HCT116 (cell line): ENCODE measurements at regions not wholly inside any gene's neighbourhood (a gene's known extent, or its start where the extent isn't known, plus 50 kb on each side); places are given as distances from the start of the nearest gene placed in this dataset.
"Not testable (repeated sequence)": the region's sequence is repeated elsewhere in the genome, so short reads cannot be mapped to it uniquely, and the experiment has no call there.

ENCODE experiments used
- TCF7L2 ChIP-seq: IDR thresholded peaks from 2 replicates; pipeline ENCODE4 v1.7.0; 2011; ENCODE audit warnings: borderline replicate concordance, inconsistent platforms; ENCODE audit not compliant: insufficient read depth, insufficient read length; ENCODE audit errors: extremely low read depth
- TF ChIP-seq, protein P1 (sequence below), 3 experiments: fragments of 200-600 bp in 1 of 3; sonication (generic) in 1 of 3; IDR thresholded peaks in 2 of 3; conservative IDR thresholded peaks in 1 of 3; 2 replicates each; pipeline ENCODE4 v1.5.1; 2012 to 2017; ENCODE audit warnings: low read depth in 2 of 3, low read length in 2 of 3, antibody characterized with exemption in 1 of 3, borderline replicate concordance in 1 of 3, control low read depth in 1 of 3, mild to moderate bottlenecking in 1 of 3, mixed read lengths in 1 of 3, mixed run types in 1 of 3, moderate library complexity in 1 of 3; ENCODE audit not compliant: insufficient read depth in 1 of 3

DNA sequence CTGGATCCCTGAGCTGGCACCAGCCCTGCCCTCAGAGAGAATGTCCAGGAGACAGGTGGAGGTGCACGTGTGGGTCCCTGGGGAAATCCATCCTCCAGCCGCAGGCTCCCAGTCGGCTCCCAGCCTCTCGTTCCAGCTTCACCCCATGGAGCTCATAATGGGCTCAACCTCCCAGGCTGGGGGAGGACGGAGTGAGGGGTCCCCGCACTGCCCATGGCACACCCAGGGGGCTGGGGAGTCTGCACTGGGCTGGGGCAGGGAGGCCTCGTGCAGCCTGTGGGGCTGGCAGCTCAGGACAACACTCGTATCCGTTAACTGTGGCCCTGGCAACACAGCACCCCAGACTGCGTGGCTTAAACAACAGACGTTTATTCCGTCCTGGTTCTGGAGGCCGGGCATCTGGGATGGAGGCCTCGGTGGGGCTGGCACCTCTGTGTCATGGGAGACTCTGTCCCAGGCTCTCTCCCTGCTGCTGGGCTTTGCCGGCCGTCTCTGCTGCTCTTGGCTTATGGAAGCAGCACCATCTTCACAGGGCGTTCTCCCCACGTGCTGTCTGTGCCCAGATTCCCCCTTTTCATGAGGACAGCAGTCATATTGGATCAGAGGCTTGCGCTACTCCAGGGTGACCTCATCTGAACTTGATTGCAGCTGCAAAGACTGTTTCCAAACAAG lies 223.6 kb downstream of the TMEM121 start:
- TF ChIP-seq TCF7L2 = not testable (repeated sequence)
- TF ChIP-seq, protein P1, sequence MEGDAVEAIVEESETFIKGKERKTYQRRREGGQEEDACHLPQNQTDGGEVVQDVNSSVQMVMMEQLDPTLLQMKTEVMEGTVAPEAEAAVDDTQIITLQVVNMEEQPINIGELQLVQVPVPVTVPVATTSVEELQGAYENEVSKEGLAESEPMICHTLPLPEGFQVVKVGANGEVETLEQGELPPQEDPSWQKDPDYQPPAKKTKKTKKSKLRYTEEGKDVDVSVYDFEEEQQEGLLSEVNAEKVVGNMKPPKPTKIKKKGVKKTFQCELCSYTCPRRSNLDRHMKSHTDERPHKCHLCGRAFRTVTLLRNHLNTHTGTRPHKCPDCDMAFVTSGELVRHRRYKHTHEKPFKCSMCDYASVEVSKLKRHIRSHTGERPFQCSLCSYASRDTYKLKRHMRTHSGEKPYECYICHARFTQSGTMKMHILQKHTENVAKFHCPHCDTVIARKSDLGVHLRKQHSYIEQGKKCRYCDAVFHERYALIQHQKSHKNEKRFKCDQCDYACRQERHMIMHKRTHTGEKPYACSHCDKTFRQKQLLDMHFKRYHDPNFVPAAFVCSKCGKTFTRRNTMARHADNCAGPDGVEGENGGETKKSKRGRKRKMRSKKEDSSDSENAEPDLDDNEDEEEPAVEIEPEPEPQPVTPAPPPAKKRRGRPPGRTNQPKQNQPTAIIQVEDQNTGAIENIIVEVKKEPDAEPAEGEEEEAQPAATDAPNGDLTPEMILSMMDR (IDR thresholded peaks at IDR 0.05 in 2 of 3, conservative IDR thresholded peaks at IDR 0.05 in 1 of 3; ENCODE audit: borderline replicate concordance in 1 of 3, insufficient read depth in 1 of 3, low read depth in 2 of 3, low read length in 2 of 3) = not testable (repeated sequence)
